Mucosa of rectum (tissue), 2 donors: ENCODE measurements at regions not wholly inside any gene's neighbourhood (a gene's known extent, or its start where the extent isn't known, plus 50 kb on each side); places are given as distances from the start of the nearest gene placed in this dataset.

Experiments
- H3K27ac ChIP-seq, 2 donors: one replicate each; pipeline ENCODE4 v1.7.0; 2013; ENCODE audit warnings: inconsistent platforms in 2 of 2, low read depth in 2 of 2, low read length in 2 of 2
- H3K27me3 ChIP-seq, 2 donors: one replicate each; pipeline ENCODE4 v1.7.0; 2013; ENCODE audit warnings: low read length in 2 of 2; ENCODE audit not compliant: control insufficient read depth in 2 of 2, insufficient read depth in 2 of 2
- H3K36me3 ChIP-seq, 2 donors: one replicate each; pipeline ENCODE4 v1.7.0; 2013; ENCODE audit warnings: low read length in 2 of 2; ENCODE audit not compliant: control insufficient read depth in 2 of 2, insufficient read depth in 2 of 2
- H3K4me1 ChIP-seq, 2 donors: one replicate each; pipeline ENCODE4 v1.7.0; 2013; ENCODE audit warnings: low read length in 2 of 2, mild to moderate bottlenecking in 1 of 2; ENCODE audit not compliant: control insufficient read depth in 2 of 2, insufficient read depth in 2 of 2
- H3K4me3 ChIP-seq, 2 donors: one replicate each; pipeline ENCODE4 v1.7.0; 2013; ENCODE audit warnings: low read length in 2 of 2
- H3K9ac ChIP-seq, 2 donors: one replicate each; pipeline ENCODE4 v1.7.0; 2013; ENCODE audit warnings: low read length in 2 of 2, low read depth in 1 of 2, mild to moderate bottlenecking in 1 of 2
- H3K9me3 ChIP-seq, 2 donors: one replicate each; pipeline ENCODE4 v1.7.0; 2013; ENCODE audit warnings: low read length in 2 of 2; ENCODE audit not compliant: control insufficient read depth in 2 of 2
- donor health status: healthy.
- donor health status: Normal muscosa, but diverticular disease.

GRCh38 chr3:64397573-64397972 lies 172.3 kb upstream of the PRICKLE2 start:
- Histone ChIP-seq H3K9me3 (no peaks in the 10 kb centered on the region), H3K4me1 (no peaks in the 10 kb centered on the region), H3K36me3 (no peaks in the 10 kb centered on the region), H3K9ac (no peak overlapping the region), H3K4me3 (no peak overlapping the region), H3K27ac (peak overlapping the region in 1 of 2 donors; percentile 9), H3K27me3 (no peaks in the 10 kb centered on the region)

- Histone ChIP-seq H3K27ac (no peak overlapping the region), H3K9me3 (no peaks in the 10 kb centered on the region), H3K4me3 (no peak overlapping the region), H3K4me1 (no peaks in the 10 kb centered on the region), H3K27me3 (no peaks in the 10 kb centered on the region), H3K9ac (no peak overlapping the region), H3K36me3 (no peaks in the 10 kb centered on the region)
Observed at GRCh38 chr3:64395490-64395889, 170.2 kb upstream of the PRICKLE2 start.

GRCh38 chr3:64393193-64393592 lies 167.9 kb upstream of the PRICKLE2 start:
- H3K9me3 ChIP-seq: no peaks in the 10 kb centered on the region
- H3K4me3 ChIP-seq: no peak overlapping the region
- no peak overlapping the region for H3K9ac ChIP-seq
- H3K36me3 ChIP-seq: no peaks in the 10 kb centered on the region
- H3K4me1 ChIP-seq: no peaks in the 10 kb centered on the region
- no peak overlapping the region for H3K27ac ChIP-seq
- H3K27me3 ChIP-seq: no peaks in the 10 kb centered on the region

GRCh38 chr3:64392001-64392400 lies 166.7 kb upstream of the PRICKLE2 start:
- H3K9me3 ChIP-seq: no peaks in the 10 kb centered on the region
- no peaks in the 10 kb centered on the region for H3K27me3 ChIP-seq
- no peaks in the 10 kb centered on the region for H3K4me1 ChIP-seq
- H3K27ac ChIP-seq: no peak overlapping the region
- no peak overlapping the region for H3K4me3 ChIP-seq
- no peaks in the 10 kb centered on the region for H3K36me3 ChIP-seq
- H3K9ac ChIP-seq: no peak overlapping the region

GRCh38 chr3:64390893-64391292 lies 165.6 kb upstream of the PRICKLE2 start:
- Histone ChIP-seq H3K9ac (no peak overlapping the region), H3K9me3 (no peaks in the 10 kb centered on the region), H3K27ac (no peak overlapping the region), H3K4me1 (no peaks in the 10 kb centered on the region), H3K27me3 (no peaks in the 10 kb centered on the region), H3K4me3 (no peak overlapping the region), H3K36me3 (no peaks in the 10 kb centered on the region)

GRCh38 chr3:64388886-64389285 lies 163.6 kb upstream of the PRICKLE2 start:
- Histone ChIP-seq H3K27ac (no peak overlapping the region), H3K9me3 (no peaks in the 10 kb centered on the region), H3K4me1 (no peaks in the 10 kb centered on the region)

GRCh38 chr3:64387688-64388087 lies 162.4 kb upstream of the PRICKLE2 start:
- H3K27ac ChIP-seq: no peak overlapping the region
- H3K4me1 ChIP-seq: no peaks in the 10 kb centered on the region
- no peak overlapping the region for H3K4me3 ChIP-seq
- no peaks in the 10 kb centered on the region for H3K27me3 ChIP-seq
- no peaks in the 10 kb centered on the region for H3K9me3 ChIP-seq
- H3K9ac ChIP-seq: no peak overlapping the region
- no peaks in the 10 kb centered on the region for H3K36me3 ChIP-seq

More at GRCh38 chr3:64388886-64389285, 163.6 kb upstream of the PRICKLE2 start:
- Histone ChIP-seq H3K27me3 (no peaks in the 10 kb centered on the region), H3K36me3 (no peaks in the 10 kb centered on the region), H3K9ac (no peak overlapping the region), H3K4me3 (no peak overlapping the region)

GRCh38 chr3:64385277-64385676 lies 160.0 kb upstream of the PRICKLE2 start:
- Histone ChIP-seq H3K9ac (no peak overlapping the region), H3K27ac (no peak overlapping the region), H3K9me3 (no peaks in the 10 kb centered on the region), H3K4me3 (no peak overlapping the region), H3K27me3 (no peaks in the 10 kb centered on the region), H3K4me1 (no peaks in the 10 kb centered on the region), H3K36me3 (no peaks in the 10 kb centered on the region)

- no peak overlapping the region for H3K27ac ChIP-seq
Observed at GRCh38 chr3:64384561-64384960, 159.3 kb upstream of the PRICKLE2 start.

GRCh38 chr3:64382153-64382552 lies 156.9 kb upstream of the PRICKLE2 start:
- Histone ChIP-seq H3K4me3 (no peak overlapping the region), H3K27me3 (no peaks in the 10 kb centered on the region), H3K9ac (no peak overlapping the region), H3K36me3 (no peaks in the 10 kb centered on the region), H3K27ac (no peak overlapping the region), H3K9me3 (no peaks in the 10 kb centered on the region), H3K4me1 (no peaks in the 10 kb centered on the region)

More at GRCh38 chr3:64384561-64384960, 159.3 kb upstream of the PRICKLE2 start:
- Histone ChIP-seq H3K27me3 (no peaks in the 10 kb centered on the region), H3K4me1 (no peaks in the 10 kb centered on the region), H3K4me3 (no peak overlapping the region), H3K9ac (no peak overlapping the region), H3K9me3 (no peaks in the 10 kb centered on the region), H3K36me3 (no peaks in the 10 kb centered on the region)

- Histone ChIP-seq H3K9ac (no peak overlapping the region), H3K4me1 (no peaks in the 10 kb centered on the region), H3K27me3 (no peaks in the 10 kb centered on the region), H3K36me3 (no peaks in the 10 kb centered on the region), H3K9me3 (no peaks in the 10 kb centered on the region), H3K4me3 (no peak overlapping the region), H3K27ac (no peak overlapping the region)
Observed at GRCh38 chr3:64381367-64381766, 156.1 kb upstream of the PRICKLE2 start.
